GM12878 (cell line): ENCODE measurements at regions not wholly inside any gene's neighbourhood (a gene's known extent, or its start where the extent isn't known, plus 50 kb on each side); places are given as distances from the start of the nearest gene placed in this dataset.
"Not testable (repeated sequence)": the region's sequence is repeated elsewhere in the genome, so short reads cannot be mapped to it uniquely, and the experiment has no call there.

Experiments
- ATAC-seq: fragments of 200-7000 bp; cut with Tn5 transposase; 3 replicates; pipeline ENCODE4 v1.9.1; 2020; ENCODE audit warnings: mild to moderate bottlenecking, moderate library complexity
- BruUV-seq: library from RNA; stranded (reverse); fragments of 400-500 nt; replicated peaks from 2 replicates; lab custom pipeline; 2021; lab: Mats Ljungman, UMichigan
- CTCF ChIA-PET: fragments of 300-600 bp; sonication (Branson Sonifier 250); formaldehyde crosslinking; extraction: SDS; loops from one replicate; lab custom pipeline; 2021; ENCODE audit warnings: inconsistent platforms; lab: Yijun Ruan, JAX
- POLR2A ChIA-PET: fragments of 350-600 bp; formaldehyde crosslinking; extraction: SDS; loops from one replicate; lab custom pipeline; 2021; ENCODE audit warnings: inconsistent platforms; lab: Charles Lee
- RAD21 ChIA-PET: fragments of 300-600 bp; sonication (Branson Sonifier 250); formaldehyde crosslinking; loops from one replicate; lab custom pipeline; 2023; ENCODE audit warnings: antibody characterized with exemption; ENCODE audit not compliant: unreplicated experiment; lab: Charles Lee
- SMC1A ChIA-PET: fragments of 300-600 bp; sonication (Branson Sonifier 250); formaldehyde crosslinking; loops from one replicate; lab custom pipeline; 2023; ENCODE audit not compliant: unreplicated experiment, uncharacterized antibody; lab: Charles Lee
- DNase-seq: peaks from one replicate; pipeline ENCODE4 v3.0.0-alpha.2; 2011; ENCODE audit warnings: low read depth, low spot score
- FAIRE-seq: peaks from 3 replicates; lab custom pipeline; 2011; peaks lifted over from hg19 to GRCh38; lab: Jason Lieb, UNC
- H2AFZ ChIP-seq: 2 replicates; pipeline ENCODE4 v1.6.0; 2011; ENCODE audit warnings: low read depth, low read length, control low read depth; ENCODE audit not compliant: control insufficient read depth
- H3K27ac ChIP-seq: 2 replicates; pipeline ENCODE4 v1.5.1; 2011; ENCODE audit warnings: control low read depth; ENCODE audit not compliant: control insufficient read depth, insufficient read depth
- H3K27me3 ChIP-seq, 2 experiments: replicated peaks in 1 of 2; 2 replicates each; pipeline versions ENCODE4 v1.6.0 to v1.6.1; 2011; ENCODE audit warnings: low read length in 1 of 2; ENCODE audit not compliant: control insufficient read depth in 2 of 2, insufficient read depth in 2 of 2
- H3K36me3 ChIP-seq, 2 experiments: 2 replicates each; pipeline ENCODE4 v1.5.1; 2011; ENCODE audit warnings: low read length in 1 of 2; ENCODE audit not compliant: control insufficient read depth in 2 of 2, insufficient read depth in 2 of 2
- H3K4me1 ChIP-seq: 2 replicates; pipeline ENCODE4 v1.6.1; 2011; ENCODE audit warnings: mild to moderate bottlenecking, low read length, moderate library complexity, mixed read lengths; ENCODE audit not compliant: control insufficient read depth, insufficient read depth
- H3K4me2 ChIP-seq: 2 replicates; pipeline ENCODE4 v1.6.0; 2011; ENCODE audit warnings: control low read depth; ENCODE audit not compliant: control insufficient read depth, insufficient read depth
- H3K4me3 ChIP-seq: fragments of 200-600 bp; sonication (generic); 2 replicates; pipeline ENCODE4 v1.5.1; 2016
- H3K79me2 ChIP-seq: 2 replicates; pipeline ENCODE4 v1.6.0; 2011; ENCODE audit warnings: low read length; ENCODE audit not compliant: control insufficient read depth, insufficient read depth
- H3K9ac ChIP-seq: 2 replicates; pipeline ENCODE4 v1.8.0; 2011; ENCODE audit warnings: low read length, control low read depth, mixed read lengths; ENCODE audit not compliant: control insufficient read depth, insufficient read depth
- H3K9me3 ChIP-seq: replicated peaks from 3 replicates; pipeline ENCODE4 v1.5.1; 2011; ENCODE audit warnings: mild to moderate bottlenecking, low read length; ENCODE audit not compliant: control insufficient read depth, insufficient read depth
- H4K20me1 ChIP-seq: 2 replicates; pipeline ENCODE4 v1.6.0; 2011; ENCODE audit not compliant: control insufficient read depth, insufficient read depth
- ETV6 ChIP-seq, 2 experiments: fragments of 450-650 bp in 1 of 2; IDR thresholded peaks in 1 of 2; conservative IDR thresholded peaks in 1 of 2; 2 replicates each; pipeline ENCODE4 v1.6.1; 2014; ENCODE audit warnings: antibody characterized with exemption in 1 of 2, borderline replicate concordance in 1 of 2, low read depth in 1 of 2, mild to moderate bottlenecking in 1 of 2, moderate library complexity in 1 of 2
- NFXL1 ChIP-seq: fragments of 450-650 bp; IDR thresholded peaks from 2 replicates; pipeline ENCODE4 v1.6.1; 2017; ENCODE audit warnings: antibody characterized with exemption, mild to moderate bottlenecking, borderline replicate concordance
- WGBS: methylation state at CpG from one replicate; pipeline ENCODE4 v1.1.6; 2016; ENCODE audit warnings: low lambda C conversion rate; ENCODE audit not compliant: insufficient replicate concordance, insufficient coverage; ENCODE audit errors: missing lambda C conversion rate; 5-methylcytosine and 5-hydroxymethylcytosine counted together
- in situ Hi-C: fragments of 300-500 bp; cut with MboI; formaldehyde crosslinking; loops from 9 replicates; pipeline ENCODE4 v1.14.3; 2018; ENCODE audit warnings: mixed read lengths
- intact Hi-C: fragments of 100-400 bp; cut with micrococcal nuclease; formaldehyde crosslinking; loops from one replicate; pipeline ENCODE4 v1.14.2; 2022; ENCODE audit not compliant: unreplicated experiment
- TF ChIP-seq, protein P1 (sequence below): fragments of 450-650 bp; IDR thresholded peaks from 2 replicates; pipeline ENCODE4 v1.6.1; 2017; ENCODE audit warnings: mild to moderate bottlenecking
- TF ChIP-seq, protein P2 (sequence below): fragments of 450-650 bp; IDR thresholded peaks from 2 replicates; pipeline ENCODE4 v1.6.1; 2014; ENCODE audit warnings: mild to moderate bottlenecking

GRCh38 chr20:53804308-53804707 lies 210.7 kb upstream of the ZNF217 start:
- H3K36me3 ChIP-seq, H3K27ac ChIP-seq, intact Hi-C loops, H2AFZ ChIP-seq, H3K9ac ChIP-seq, CTCF ChIA-PET, DNase-seq, BruUV-seq, H3K4me3 ChIP-seq, H3K4me2 ChIP-seq, H3K9me3 ChIP-seq, ATAC-seq, RAD21 ChIA-PET, H3K4me1 ChIP-seq, H3K27me3 ChIP-seq, SMC1A ChIA-PET, H4K20me1 ChIP-seq, in situ Hi-C loops, FAIRE-seq, H3K79me2 ChIP-seq, POLR2A ChIA-PET: not testable (repeated sequence)
- peak; percentile 69; the same call in 1 of the 2 replicates for TF ChIP-seq NFXL1
- 96% methylated on average over 7 of the region's 7 CpGs for WGBS

GRCh38 chr20:53803492-53804155 lies 210.0 kb upstream of the ZNF217 start:
- WGBS = 96% methylated on average over 5 of the region's 6 CpGs
- Histone ChIP-seq H3K4me3 (no peak overlapping the region), H3K27ac (no peak overlapping the region)
- POLR2A ChIA-PET = interaction anchor here (0.6 kb wide), 1 partner anchor 11 kb away, joined by 3 read pairs; no protein-coding TSS in a partner anchor
- TF ChIP-seq, protein P1, sequence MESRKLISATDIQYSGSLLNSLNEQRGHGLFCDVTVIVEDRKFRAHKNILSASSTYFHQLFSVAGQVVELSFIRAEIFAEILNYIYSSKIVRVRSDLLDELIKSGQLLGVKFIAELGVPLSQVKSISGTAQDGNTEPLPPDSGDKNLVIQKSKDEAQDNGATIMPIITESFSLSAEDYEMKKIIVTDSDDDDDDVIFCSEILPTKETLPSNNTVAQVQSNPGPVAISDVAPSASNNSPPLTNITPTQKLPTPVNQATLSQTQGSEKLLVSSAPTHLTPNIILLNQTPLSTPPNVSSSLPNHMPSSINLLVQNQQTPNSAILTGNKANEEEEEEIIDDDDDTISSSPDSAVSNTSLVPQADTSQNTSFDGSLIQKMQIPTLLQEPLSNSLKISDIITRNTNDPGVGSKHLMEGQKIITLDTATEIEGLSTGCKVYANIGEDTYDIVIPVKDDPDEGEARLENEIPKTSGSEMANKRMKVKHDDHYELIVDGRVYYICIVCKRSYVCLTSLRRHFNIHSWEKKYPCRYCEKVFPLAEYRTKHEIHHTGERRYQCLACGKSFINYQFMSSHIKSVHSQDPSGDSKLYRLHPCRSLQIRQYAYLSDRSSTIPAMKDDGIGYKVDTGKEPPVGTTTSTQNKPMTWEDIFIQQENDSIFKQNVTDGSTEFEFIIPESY = no peak
- peak in 1 of 2 experiments; percentile 97; a peak in 2 of 4 replicates for TF ChIP-seq ETV6 (conservative IDR thresholded peaks at IDR 0.05 in 1 of 2, IDR thresholded peaks at IDR 0.05 in 1 of 2; ENCODE audit: borderline replicate concordance in 1 of 2, low read depth in 1 of 2)
- TF ChIP-seq, protein P2, sequence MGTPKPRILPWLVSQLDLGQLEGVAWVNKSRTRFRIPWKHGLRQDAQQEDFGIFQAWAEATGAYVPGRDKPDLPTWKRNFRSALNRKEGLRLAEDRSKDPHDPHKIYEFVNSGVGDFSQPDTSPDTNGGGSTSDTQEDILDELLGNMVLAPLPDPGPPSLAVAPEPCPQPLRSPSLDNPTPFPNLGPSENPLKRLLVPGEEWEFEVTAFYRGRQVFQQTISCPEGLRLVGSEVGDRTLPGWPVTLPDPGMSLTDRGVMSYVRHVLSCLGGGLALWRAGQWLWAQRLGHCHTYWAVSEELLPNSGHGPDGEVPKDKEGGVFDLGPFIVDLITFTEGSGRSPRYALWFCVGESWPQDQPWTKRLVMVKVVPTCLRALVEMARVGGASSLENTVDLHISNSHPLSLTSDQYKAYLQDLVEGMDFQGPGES = no peak
- peak; percentile 95 for TF ChIP-seq NFXL1
- TF ChIP-seq, all 136 proteins: peak for 2
- RAD21 ChIA-PET = no interaction called here
- H3K36me3 ChIP-seq = no peaks in the 10 kb centered on the region
- DNase-seq (no peak), ATAC-seq (no peak), FAIRE-seq (no peak)
- no peak overlapping the region for H3K9ac ChIP-seq
- no peak overlapping the region for H3K4me2 ChIP-seq
- CTCF ChIA-PET = interaction anchor here (1.0 kb wide), 1 partner anchor 10 kb away, joined by 3 read pairs; no protein-coding TSS in a partner anchor
- in situ Hi-C loops (no loop called here), intact Hi-C loops (no loop called here)
- H3K79me2 ChIP-seq = no peaks in the 10 kb centered on the region
- SMC1A ChIA-PET = no interaction called here
- H2AFZ ChIP-seq = no peak overlapping the region
- BruUV-seq = no TSS peak
- H3K4me1 ChIP-seq = no peaks in the 10 kb centered on the region
- H4K20me1 ChIP-seq = no peaks in the 10 kb centered on the region
- no peaks in the 10 kb centered on the region for H3K27me3 ChIP-seq
- H3K9me3 ChIP-seq = no peaks in the 10 kb centered on the region
